Nucleus accumbens (tissue), 56 donors: ENCODE measurements at regions not wholly inside any gene's neighbourhood (a gene's known extent, or its start where the extent isn't known, plus 50 kb on each side); places are given as distances from the start of the nearest gene placed in this dataset.

Experiments used
- DNase-seq, 56 donors: peaks; one replicate each; lab custom pipeline; 2025; lab: John Stamatoyannopoulos, UW

DNA sequence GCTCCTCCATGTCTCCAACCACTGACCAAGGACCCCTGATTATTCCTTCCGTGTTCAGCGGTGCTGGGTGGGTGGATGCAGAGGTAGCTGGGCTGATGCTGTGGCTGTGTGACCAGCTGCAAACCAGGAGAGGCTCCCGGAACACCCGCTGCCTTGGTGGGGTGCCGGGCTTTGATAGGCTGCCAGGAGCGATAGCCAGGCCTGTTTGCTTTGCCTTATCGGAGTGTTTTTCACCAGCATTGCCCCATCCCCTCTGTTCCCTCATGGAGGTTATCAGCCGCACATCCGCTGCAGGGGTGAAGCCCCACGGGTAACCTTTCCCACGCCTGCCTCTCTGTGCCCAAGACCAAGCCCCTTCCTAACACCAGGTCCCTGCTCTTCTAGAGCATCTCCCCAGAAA is 354.3 kb downstream of the C16orf95 start:
- DNase-seq: no peak

DNA sequence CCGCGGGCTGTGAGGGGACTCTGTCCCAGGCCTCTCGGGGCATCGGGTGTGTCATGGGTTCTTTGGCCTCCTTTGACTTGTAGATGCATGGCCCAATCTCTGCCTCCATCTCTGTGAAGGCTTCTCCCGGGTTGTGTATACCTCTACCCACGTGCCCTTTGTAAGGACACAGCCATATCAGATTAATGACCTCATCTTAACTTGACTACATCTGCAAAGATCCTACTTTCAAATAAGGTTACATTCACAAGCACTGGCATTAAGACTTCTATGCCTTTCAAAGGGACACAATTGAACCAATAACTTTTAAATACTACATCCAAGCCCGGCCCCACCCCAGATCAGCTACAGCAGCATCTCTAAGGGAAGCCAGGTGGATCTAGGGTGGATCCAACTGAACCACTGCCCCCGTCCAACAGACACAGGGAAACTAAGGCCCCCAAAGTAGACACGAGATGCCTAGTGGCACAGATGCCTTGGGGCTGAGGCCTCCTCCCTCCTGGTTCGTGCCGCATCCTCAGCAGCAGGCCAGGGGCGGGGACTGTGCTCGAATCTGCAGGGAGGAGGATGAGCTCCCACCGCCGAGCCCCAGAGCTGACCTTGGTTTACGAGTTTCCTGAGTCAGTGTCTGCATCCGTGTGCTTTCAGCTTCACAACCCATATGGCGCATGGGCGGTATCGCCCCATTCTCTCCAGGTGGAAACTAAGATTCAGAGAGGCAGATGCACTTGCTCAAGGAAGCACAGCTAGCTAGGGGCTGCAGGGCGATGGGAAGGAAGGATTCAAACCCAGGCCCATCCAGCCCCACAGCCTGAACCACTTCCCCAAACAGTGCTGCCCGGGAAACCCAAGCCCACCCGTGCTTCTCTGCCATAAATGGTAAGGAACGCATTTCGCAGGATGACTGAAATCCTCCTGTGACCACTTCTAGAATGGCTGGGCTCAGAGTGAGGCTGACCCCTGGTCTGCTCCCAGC is 353.3 kb downstream of the C16orf95 start:
- DNase-seq: no peak

DNA sequence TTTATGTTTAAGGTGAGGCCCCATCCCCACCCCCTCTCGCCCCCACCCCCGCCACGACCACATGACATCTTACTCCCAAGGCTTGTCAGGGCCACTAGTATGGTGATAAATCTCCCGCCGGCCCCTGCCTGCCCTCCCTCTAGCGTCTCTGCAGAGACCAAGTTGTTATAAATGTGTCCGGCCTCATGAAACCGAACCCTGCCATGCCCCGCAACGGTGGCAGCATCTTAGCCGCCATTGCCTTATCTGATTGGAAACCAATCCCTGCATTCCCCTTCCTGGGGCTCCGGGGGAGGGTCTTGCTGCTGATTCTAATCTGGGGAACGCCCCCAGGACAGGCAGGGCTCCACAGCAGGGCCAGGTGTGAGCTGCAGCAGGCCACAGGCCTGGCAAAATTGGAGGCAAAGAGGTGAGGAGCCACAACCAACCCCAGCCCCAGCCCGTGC is 352.4 kb downstream of the C16orf95 start:
- DNase-seq: no peak

DNA sequence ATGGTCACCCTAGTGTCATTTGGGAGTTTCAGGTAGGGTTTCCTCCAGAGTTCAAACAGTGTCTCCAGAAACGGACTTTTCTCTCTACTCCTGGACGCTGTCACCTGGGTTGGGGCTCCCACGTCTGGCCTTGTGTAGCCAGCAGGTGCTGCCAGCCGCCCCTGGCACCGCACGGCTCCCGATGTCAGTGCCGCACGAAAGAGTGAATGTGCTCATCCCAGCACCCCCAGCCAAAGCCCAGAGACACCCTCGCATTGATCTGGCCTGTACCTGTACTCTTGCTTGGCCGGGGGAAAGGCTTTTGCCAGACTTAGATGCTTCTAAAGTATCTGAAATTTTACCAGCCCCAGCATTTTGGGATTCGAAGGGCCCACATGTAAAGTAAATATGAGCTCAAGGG is 351.9 kb downstream of the C16orf95 start:
- no peak for DNase-seq

DNA sequence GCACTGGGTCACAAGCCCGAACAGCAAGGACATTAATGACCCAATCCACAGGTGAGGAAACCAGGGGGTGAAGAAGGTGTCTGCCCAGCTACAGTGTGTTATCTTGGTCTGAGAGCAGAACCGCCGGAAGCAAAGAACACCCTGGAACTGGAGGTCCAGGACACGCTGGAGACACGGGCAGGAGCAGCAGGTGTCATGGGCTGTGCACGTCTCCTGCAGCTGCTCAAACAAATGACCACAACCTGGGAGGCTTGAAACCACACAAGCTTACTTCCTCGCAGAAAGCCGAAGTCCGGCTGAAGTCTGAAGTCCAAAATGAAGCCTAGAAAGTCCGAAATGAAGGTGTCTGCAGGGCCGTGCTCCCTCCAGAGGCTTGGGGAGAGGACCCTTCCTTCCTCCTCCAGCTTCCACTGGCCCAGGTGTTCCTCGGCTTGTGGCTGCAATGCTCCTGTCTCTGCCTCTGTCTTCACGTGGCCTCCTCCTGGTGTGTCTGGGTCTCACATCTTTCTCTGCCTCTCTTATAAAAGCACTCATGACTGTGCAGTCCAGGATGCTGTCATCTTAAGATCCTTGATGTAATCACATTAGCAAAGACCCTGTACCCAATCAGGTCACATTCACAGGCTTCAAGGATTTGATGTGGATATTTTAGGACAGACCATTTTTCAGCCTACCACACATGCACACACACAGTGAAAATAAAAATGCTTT is 351.2 kb downstream of the C16orf95 start:
- DNase-seq: no peak

DNA sequence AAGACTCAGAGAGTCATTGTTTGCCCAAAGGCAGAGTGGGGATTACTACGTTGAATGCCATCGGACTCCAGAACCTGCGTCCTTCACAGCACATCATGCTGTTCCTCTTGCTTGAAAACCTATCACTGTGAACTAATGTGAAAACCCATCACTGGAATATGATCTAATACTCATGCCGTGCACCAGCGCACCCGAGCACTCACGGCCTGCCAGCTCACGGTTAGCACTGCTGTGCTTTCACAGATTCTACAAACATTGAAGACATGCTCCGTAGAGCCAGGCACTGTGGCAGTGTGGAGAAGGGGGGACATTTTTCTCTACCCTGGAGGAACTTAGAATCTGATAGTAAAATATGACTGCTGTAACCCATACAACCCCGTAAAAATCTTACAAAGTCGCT is 350.4 kb downstream of the C16orf95 start:
- DNase-seq: no peak

DNA sequence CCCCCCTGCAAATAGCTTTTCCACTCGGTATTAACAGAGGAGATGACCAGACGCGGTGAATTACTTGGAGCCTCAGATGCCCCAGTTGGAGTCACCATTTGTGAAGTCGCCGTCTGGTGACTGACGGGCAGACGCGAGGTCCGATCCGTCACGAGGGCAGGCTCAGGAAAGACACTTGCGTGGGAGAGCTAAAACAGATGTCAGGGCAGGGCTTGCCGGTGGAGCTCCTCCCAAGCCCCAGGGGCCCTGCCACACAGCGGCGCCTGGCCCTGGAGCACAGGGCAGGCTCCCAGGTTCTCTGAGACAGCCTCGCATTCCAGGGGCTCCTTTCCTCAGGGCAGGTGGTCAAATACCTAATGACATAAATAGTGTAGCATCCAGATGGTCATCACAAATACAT is 348.3 kb downstream of the C16orf95 start:
- DNase-seq: no peak

DNA sequence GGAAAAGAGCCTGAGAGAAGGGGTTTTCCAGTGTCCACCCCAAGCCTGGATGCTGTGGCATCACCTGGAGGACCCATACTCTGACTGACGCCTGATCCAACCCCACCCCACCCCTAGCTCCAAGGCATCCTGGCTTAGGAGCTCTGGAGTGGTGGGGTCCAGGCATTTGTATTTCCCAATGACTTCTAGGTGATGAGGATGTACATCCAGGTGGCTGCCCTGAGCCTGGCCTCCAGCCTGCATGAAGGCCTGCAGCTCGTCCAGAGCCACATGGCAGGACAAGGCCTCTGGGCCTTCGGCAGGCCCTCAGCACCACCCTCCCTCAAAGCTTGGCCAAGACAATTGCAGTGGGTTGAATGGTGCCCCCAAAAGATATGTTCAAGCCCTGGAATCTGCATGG is 347.5 kb downstream of the C16orf95 start:
- no peak for DNase-seq

DNA sequence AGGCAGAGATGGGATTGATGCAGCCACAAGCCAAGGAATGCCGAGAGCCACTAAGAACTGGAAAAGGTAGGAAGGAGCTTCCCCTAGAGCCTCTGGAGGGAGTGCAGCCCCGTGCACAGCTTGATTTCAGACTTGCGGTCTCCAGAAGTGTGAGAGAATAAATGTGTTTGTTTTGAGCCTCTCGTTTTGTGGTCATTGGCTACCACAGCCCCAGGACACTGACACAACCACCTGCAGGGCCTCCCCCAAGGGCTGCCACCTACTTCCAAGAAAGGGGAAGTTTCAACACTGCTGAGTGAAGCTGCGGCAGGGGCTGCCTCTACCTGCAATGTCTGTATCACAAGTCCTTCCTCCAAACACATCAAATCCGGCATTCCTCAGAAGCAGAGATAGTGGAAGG is 346.9 kb downstream of the C16orf95 start:
- no peak for DNase-seq

DNA sequence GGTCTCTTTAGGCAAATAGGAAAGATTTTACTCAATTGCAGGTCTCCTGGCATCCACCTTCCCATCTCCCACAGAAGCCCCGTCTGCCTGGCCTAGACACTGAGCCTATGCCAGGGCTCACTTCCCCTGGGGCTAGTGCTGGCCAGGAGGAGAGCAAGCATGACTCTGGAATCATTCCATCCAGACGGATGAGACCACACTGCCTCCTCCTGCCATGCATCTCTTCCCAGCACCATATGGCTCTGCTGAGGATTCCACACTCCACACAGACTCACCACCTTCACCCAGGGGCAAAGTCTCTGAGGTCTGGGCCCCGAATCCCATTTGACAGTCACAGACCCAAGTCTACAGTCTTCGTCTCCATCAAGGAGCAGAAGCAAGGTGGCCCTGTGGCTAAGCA is 346.5 kb downstream of the C16orf95 start:
- DNase-seq: no peak

DNA sequence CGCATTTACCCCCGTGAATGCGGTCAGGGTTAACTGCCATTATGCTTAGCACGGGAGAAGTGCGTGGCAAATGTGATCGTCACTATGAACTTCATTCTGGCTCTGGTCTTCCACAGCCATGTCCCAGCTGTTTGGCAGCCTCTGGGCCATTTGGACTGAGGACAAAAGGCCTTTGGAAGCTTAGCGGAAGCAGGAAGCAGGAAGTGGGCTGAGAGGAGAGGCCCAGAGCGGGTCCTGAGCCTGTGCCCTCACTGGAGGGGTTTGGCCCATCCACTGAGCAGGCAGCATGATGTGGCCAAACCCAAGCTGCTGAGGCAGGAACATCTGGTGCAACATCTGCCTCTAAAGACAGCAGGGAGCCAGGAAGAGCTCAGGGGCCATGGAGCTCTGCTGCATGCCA is 345.9 kb downstream of the C16orf95 start:
- DNase-seq: peak in 1 of 56 donors; percentile 1

DNA sequence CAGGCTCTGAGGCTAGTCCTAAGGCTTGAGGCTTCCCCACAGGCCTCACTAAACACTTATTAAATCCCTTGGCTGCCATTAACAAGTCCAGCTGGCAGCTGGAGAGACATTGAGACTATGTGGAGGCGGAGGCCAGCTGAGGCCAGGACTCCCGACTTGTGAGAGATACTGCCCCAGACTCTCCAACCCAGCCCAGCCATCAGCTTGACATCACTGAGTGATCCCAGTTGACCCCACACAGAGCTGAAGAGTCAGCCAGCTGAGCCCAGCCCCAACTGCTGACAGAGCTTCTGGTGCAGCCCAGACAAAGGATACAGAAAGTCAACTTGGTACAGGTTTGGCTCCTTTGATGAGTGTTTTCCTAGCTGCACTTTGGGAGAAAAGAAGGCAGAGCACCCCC is 343.1 kb downstream of the C16orf95 start:
- DNase-seq: no peak

DNA sequence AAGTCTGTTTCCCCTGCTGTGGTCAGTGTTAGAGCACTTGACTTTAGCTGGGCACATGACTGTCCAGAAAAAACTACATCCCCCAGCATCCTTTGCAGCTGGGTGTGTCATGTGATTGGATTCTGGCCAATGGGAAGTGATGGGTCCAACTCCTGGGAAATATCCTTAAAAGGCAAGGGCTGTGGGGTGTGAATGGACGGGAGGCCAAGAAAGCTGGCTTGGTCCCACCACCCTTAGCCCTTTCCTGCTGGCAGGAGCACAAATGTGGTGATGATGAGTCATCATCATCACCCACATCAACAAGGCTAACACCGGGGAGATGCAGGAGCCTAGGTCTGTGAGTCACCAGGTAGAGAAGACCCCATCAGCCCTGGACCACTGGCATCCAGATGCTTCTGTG is 341.7 kb downstream of the C16orf95 start:
- no peak for DNase-seq

DNA sequence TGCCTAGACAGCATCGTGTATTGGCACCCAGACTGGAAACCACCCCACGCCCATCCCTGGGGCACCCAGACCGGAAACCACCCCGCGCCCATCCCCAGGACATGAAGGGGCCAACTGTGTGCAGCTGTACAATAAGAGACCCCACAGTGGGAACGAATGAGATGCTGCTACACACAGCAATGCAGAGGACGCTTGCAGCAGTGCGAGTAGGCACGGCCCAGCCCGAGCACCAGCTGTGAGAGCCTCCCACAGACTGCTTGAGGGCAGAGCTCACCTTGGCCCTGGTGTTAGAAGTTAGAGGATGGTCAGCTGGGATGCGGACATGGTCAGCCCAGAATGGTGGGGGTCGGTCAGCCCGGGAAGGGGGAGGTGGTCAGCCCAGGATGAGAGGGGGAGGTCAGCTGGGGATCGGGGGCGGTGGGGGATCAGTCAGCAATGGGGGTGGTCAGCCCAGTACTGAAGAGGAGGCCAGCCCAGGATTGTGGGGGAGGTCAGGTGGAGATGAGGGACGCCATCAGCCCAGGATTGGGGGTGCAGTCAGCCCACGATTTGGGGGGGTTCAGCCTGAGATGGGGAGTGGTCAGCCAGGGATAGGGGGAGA is 340.0 kb downstream of the C16orf95 start:
- no peak for DNase-seq

DNA sequence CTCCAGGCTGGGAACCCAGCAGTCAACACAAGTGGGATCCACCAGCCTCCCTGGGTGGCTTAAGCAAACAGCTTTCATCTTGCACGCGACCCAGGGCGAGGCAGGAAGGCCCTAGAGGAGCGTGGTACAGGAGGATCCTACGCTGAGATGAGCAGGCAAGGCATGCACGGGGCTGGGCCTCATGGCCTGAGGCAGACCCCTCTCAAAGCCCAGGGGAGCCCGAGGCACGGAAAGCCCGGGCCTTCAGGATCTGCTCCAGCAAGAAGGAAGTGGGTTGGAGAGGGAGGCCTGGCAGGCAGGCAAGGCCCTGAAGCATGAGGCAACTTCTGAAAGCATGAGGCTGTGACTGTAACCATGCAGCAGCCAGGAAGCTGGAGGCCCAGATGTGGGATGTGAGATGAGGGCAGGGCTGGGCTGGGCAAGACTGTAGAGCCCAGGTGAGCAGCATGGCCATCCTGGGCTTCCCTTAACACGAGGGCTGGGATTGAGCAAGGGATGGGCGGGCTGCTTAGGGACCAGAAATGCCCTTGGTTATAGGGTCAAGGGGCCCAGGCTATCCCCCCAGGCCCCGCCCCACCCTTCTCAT is 338.7 kb downstream of the C16orf95 start:
- DNase-seq: no peak

DNA sequence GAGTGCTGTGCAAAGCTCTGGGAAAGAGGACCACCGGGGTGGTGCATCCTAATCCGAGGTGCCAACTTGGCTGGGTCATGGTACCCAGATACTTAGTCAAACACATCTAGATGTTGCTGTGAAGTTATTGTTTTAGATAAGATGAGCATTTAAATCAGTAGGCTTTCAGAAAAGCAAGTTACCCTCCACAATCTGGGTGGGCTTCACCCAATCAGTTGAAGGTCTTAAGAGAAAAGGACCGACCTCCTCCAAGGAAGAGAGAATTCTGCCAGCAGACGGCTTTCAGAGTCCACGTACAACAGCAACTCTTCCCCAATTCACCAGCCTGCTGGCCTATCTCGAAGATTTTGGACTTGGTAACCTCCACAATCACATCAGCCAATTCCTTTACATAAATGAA is 338.1 kb downstream of the C16orf95 start:
- no peak for DNase-seq

DNA sequence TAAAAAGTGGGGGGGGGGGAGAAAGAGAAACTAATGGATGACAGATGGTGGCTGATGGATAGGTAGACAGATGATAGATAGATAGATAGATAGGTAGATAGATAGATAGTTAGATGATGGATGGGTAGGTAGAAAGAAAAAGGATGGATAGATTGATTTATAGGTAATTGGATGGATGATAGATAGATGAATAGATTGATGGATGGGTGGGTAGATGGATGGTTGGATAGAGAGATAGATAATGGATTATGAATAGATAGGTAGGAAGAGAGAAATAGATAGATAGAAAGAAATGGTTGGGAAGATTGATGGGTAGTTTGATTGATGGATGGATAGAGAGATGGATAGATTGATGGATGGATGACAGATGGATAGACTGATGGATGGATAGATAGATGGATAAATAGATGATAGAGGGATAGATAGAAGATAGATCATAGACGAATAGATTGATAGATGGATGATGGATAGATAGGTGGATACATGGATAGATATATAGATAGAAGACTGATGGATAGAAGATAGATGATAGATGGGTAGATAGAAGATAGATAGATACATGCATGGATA is 337.1 kb downstream of the C16orf95 start:
- DNase-seq: no peak

DNA sequence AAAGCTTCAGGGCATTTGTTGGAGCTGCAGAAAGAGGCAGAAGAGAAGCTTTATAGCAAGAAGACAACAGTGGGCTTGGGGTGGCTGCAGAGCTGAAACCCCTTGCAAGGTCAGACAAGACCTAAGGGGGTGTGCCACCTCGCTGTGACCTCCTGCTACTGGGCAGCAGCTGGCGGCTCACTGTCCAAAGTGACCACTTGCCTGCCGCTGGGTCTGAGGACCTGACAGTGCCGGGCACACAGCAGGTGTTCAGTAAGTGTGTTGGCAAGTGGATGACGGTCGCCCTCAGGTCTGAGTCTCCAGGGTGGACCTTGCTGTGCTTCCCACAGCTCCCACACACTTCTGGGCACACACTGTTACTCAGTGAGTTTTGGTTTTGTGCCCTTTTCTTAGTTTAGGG is 336.5 kb downstream of the C16orf95 start:
- no peak for DNase-seq

DNA sequence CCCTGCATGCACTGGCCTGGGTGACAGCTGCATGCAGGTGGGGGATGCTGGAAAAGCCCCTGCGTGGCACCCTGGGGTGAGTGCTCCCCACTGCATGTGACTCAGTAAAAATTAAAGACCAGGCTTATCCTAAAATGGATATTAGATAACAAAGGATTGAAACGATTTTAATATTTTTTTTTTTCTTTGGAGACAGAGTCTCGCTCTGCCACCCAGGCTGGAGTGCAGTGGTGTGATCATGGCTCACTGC is 334.9 kb downstream of the C16orf95 start:
- no peak for DNase-seq

DNA sequence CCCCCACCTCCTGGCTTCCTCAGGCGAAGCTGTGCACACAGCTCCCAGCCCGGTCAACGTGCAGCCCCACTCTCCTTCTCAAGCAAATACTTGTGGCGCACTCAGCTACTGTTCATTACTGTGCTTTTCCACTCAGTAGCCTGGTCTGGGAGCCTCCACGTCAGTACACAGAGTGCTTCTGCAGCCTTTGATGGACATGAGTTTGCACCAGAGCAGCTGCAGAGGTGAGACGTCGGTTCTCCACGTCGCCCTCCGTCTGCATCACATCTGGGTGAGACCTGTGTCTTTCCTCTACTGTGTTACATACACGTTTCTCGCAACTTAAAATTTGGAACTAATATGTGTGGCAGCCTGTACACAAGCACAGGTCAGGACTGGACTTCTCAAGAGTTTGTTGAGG is 334.3 kb downstream of the C16orf95 start:
- no peak for DNase-seq

DNA sequence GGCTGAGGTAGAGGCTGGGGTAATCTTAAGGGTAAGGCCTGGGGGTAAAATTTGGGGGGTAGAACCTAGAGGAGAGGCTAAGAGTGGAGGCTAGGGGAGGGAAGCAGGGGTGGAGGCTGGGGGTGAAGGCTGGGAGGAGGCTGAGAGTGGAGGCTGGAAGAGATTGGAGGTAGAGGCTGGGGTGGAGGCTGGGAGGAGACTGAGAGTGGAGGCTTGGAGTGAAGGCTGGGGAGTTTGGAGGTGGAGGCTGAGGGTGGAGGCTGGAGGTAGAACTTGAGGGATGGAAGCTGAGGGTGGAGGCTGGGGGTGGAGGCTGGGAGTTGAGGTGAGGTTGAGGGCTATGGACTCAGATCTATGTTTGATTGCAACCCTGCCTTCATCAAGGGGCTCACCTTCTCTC is 333.6 kb downstream of the C16orf95 start:
- DNase-seq: no peak
